HCT116 (cell line): ENCODE measurements at regions not wholly inside any gene's neighbourhood (a gene's known extent, or its start where the extent isn't known, plus 50 kb on each side); places are given as distances from the start of the nearest gene placed in this dataset.

ENCODE experiments used
- ATAC-seq: fragments of 200-7000 bp; cut with Tn5 transposase; 2 replicates; pipeline ENCODE4 v1.9.1; 2020; ENCODE audit warnings: mild to moderate bottlenecking, moderate library complexity
- BruUV-seq: library from RNA; stranded (reverse); fragments of 400-500 nt; replicated peaks from 2 replicates; lab custom pipeline; 2021; lab: Mats Ljungman, UMichigan
- CTCF ChIA-PET: fragments of 300-600 bp; sonication (Branson Sonifier 250); formaldehyde crosslinking; loops from one replicate; lab custom pipeline; 2021; ENCODE audit warnings: antibody characterized with exemption; lab: Charles Lee
- POLR2A ChIA-PET: fragments of 300-600, 350-600 bp; sonication (Branson Sonifier 250); formaldehyde crosslinking; loops from one replicate; lab custom pipeline; 2021; ENCODE audit warnings: antibody characterized with exemption; lab: Charles Lee
- RAD21 ChIA-PET, 2 experiments: fragments of 300-600 bp; sonication (Branson Sonifier 250); formaldehyde crosslinking; loops; one replicate each; lab custom pipeline; 2023; ENCODE audit warnings: low total read pairs in 2 of 2; ENCODE audit not compliant: uncharacterized antibody in 2 of 2, unreplicated experiment in 2 of 2, low non-redundant PET in 1 of 2; lab: Charles Lee
- DNase-seq: peaks from one replicate; pipeline ENCODE4 v3.0.0-alpha.2; 2010; ENCODE audit warnings: low read depth, low spot score
- H2AFZ ChIP-seq: fragments of 200-600 bp; shearing (Covaris generic), sonication (generic); 2 replicates; pipeline ENCODE4 v1.6.1; 2017; ENCODE audit warnings: low read depth, mixed run types, mixed read lengths, antibody characterized with exemption, low read length; ENCODE audit not compliant: poor library complexity, severe bottlenecking
- H3K27ac ChIP-seq: 2 replicates; pipeline ENCODE4 v1.5.1; 2012; ENCODE audit warnings: low read depth, low read length
- H3K27me3 ChIP-seq: fragments of 200-600 bp; sonication (generic); 2 replicates; pipeline ENCODE4 v1.6.1; 2016; ENCODE audit warnings: mixed run types, low read length, mixed read lengths; ENCODE audit not compliant: insufficient read depth
- H3K36me3 ChIP-seq, 2 experiments: fragments of 200-500 bp in 1 of 2; fragments of 200-600 bp in 1 of 2; sonication (Bioruptor generic) in 1 of 2; sonication (generic) in 1 of 2; 2 replicates each; pipeline versions ENCODE4 v1.5.1 to v1.6.1; 2014 to 2016; ENCODE audit warnings: low read length in 2 of 2, inconsistent platforms in 1 of 2, mixed read lengths in 1 of 2, mixed run types in 1 of 2; ENCODE audit not compliant: insufficient read depth in 2 of 2, control insufficient read depth in 1 of 2
- H3K4me1 ChIP-seq, 2 experiments: fragments of 200-600 bp in 1 of 2; sonication (generic) in 1 of 2; 2 replicates each; pipeline versions ENCODE4 v1.5.1 to v1.6.1; 2012 to 2017; ENCODE audit warnings: low read length in 2 of 2, inconsistent platforms in 1 of 2, mild to moderate bottlenecking in 1 of 2, mixed read lengths in 1 of 2, mixed run types in 1 of 2, moderate library complexity in 1 of 2; ENCODE audit not compliant: insufficient read depth in 2 of 2, control insufficient read depth in 1 of 2
- H3K4me2 ChIP-seq: fragments of 200-600 bp; sonication (generic); 2 replicates; pipeline ENCODE4 v1.6.1; 2017; ENCODE audit warnings: mixed run types, low read length, mixed read lengths
- H3K4me3 ChIP-seq, 2 experiments: fragments of 200-600 bp in 1 of 2; sonication (generic) in 1 of 2; replicated peaks in 1 of 2; 2 replicates each; pipeline ENCODE4 v1.5.1; 2011 to 2016; ENCODE audit warnings: low read length in 2 of 2, control low read depth in 1 of 2, low read depth in 1 of 2, mild to moderate bottlenecking in 1 of 2, mixed read lengths in 1 of 2, mixed run types in 1 of 2
- H3K79me2 ChIP-seq: fragments of 200-600 bp; sonication (generic); 2 replicates; pipeline ENCODE4 v1.6.1; 2017; ENCODE audit warnings: mild to moderate bottlenecking, mixed run types, low read length, moderate library complexity, mixed read lengths; ENCODE audit not compliant: insufficient read depth
- H3K9ac ChIP-seq: fragments of 200-600 bp; sonication (generic); 2 replicates; pipeline ENCODE4 v1.6.1; 2016; ENCODE audit warnings: low read length, mixed read lengths
- H3K9me2 ChIP-seq: fragments of 200-600 bp; sonication (generic), shearing (Covaris generic); 2 replicates; pipeline ENCODE4 v1.6.1; 2017; ENCODE audit warnings: mixed run types, mild to moderate bottlenecking, moderate library complexity; ENCODE audit not compliant: insufficient read depth
- H3K9me3 ChIP-seq, 2 experiments: fragments of 200-500 bp in 1 of 2; fragments of 200-600 bp in 1 of 2; sonication (Bioruptor generic) in 1 of 2; sonication (generic) in 1 of 2; 2 replicates each; pipeline ENCODE4 v1.6.1; 2014 to 2017; ENCODE audit warnings: low read length in 2 of 2, mixed read lengths in 2 of 2, inconsistent platforms in 1 of 2, low read depth in 1 of 2, mild to moderate bottlenecking in 1 of 2, mixed run types in 1 of 2, moderate library complexity in 1 of 2; ENCODE audit not compliant: control insufficient read depth in 1 of 2, insufficient read depth in 1 of 2
- H4K20me1 ChIP-seq: fragments of 200-600 bp; sonication (generic), shearing (Covaris generic); 2 replicates; pipeline ENCODE4 v1.6.1; 2017; ENCODE audit warnings: mixed run types, mild to moderate bottlenecking, moderate library complexity; ENCODE audit not compliant: insufficient read depth
- CBX3 ChIP-seq: IDR thresholded peaks from 2 replicates; pipeline ENCODE4 v1.6.1; 2012; ENCODE audit warnings: low read depth
- EZH2 ChIP-seq: fragments of 200-600 bp; sonication (generic); IDR thresholded peaks from 2 replicates; pipeline ENCODE4 v1.6.1; 2017; ENCODE audit warnings: antibody characterized with exemption, mixed run types
- EZH2phosphoT487 ChIP-seq: fragments of 200-600 bp; IDR thresholded peaks from 2 replicates; pipeline ENCODE4 v1.6.1; 2018; ENCODE audit warnings: antibody characterized with exemption, borderline replicate concordance
- FOSL1 ChIP-seq: IDR thresholded peaks from 2 replicates; pipeline ENCODE4 v1.6.1; 2012; ENCODE audit warnings: low read depth
- JUND ChIP-seq: IDR thresholded peaks from 2 replicates; pipeline ENCODE4 v1.6.1; 2012
- POLR2A ChIP-seq: IDR thresholded peaks from 2 replicates; pipeline ENCODE4 v1.7.0; 2011; ENCODE audit warnings: borderline replicate concordance; ENCODE audit not compliant: insufficient read depth, insufficient read length; ENCODE audit errors: extremely low read depth
- POLR2AphosphoS5 ChIP-seq: IDR thresholded peaks from 2 replicates; pipeline ENCODE4 v1.6.1; 2011; ENCODE audit warnings: mild to moderate bottlenecking, low read depth, low read length, moderate library complexity
- RAD21 ChIP-seq: IDR thresholded peaks from 2 replicates; pipeline ENCODE4 v1.6.1; 2012; ENCODE audit warnings: low read depth, mild to moderate bottlenecking
- SIN3A ChIP-seq: IDR thresholded peaks from 2 replicates; pipeline ENCODE4 v1.6.1; 2012; ENCODE audit warnings: low read depth
- SRF ChIP-seq: IDR thresholded peaks from 2 replicates; pipeline ENCODE4 v1.6.1; 2012; ENCODE audit warnings: low read depth
- YY1 ChIP-seq: IDR thresholded peaks from 2 replicates; pipeline ENCODE4 v1.6.1; 2011; ENCODE audit warnings: low read length, low read depth, moderate library complexity, mild to moderate bottlenecking; ENCODE audit not compliant: insufficient replicate concordance; ENCODE audit errors: extremely low read depth
- ZFX ChIP-seq: fragments of 450-650 bp; IDR thresholded peaks from 2 replicates; pipeline ENCODE4 v1.6.1; 2017
- intact Hi-C: fragments of 100-400 bp; cut with micrococcal nuclease; formaldehyde crosslinking; loops from 2 replicates; pipeline ENCODE4 v1.10.0; 2022
- TF ChIP-seq, protein P1 (sequence below), 3 experiments: fragments of 200-600 bp in 1 of 3; sonication (generic) in 1 of 3; IDR thresholded peaks in 2 of 3; conservative IDR thresholded peaks in 1 of 3; 2 replicates each; pipeline ENCODE4 v1.5.1; 2012 to 2017; ENCODE audit warnings: low read depth in 2 of 3, low read length in 2 of 3, antibody characterized with exemption in 1 of 3, borderline replicate concordance in 1 of 3, control low read depth in 1 of 3, mild to moderate bottlenecking in 1 of 3, mixed read lengths in 1 of 3, mixed run types in 1 of 3, moderate library complexity in 1 of 3; ENCODE audit not compliant: insufficient read depth in 1 of 3
- TF ChIP-seq, protein P2 (sequence below): IDR thresholded peaks from 2 replicates; pipeline ENCODE4 v1.6.1; 2012
- TF ChIP-seq, protein P3 (sequence below): IDR thresholded peaks from 2 replicates; pipeline ENCODE4 v1.6.1; 2011; ENCODE audit warnings: mild to moderate bottlenecking, low read length, moderate library complexity; ENCODE audit not compliant: insufficient replicate concordance; ENCODE audit errors: extremely low read depth

- ChIA-PET RAD21 (no interaction called here), CTCF (no interaction called here), POLR2A (no interaction called here)
- no peaks in the 10 kb centered on the region for H3K79me2 ChIP-seq
- no TSS peak for BruUV-seq
- no peaks in the 10 kb centered on the region for H3K4me1 ChIP-seq
- H3K4me3 ChIP-seq, result no peak overlapping the region
- H2AFZ ChIP-seq, result no peak overlapping the region
- H3K27me3 ChIP-seq, result no peaks in the 10 kb centered on the region
- no peaks in the 10 kb centered on the region for H3K9me2 ChIP-seq
- no peak overlapping the region for H3K4me2 ChIP-seq
- no peaks in the 10 kb centered on the region for H3K36me3 ChIP-seq
- no peaks in the 10 kb centered on the region for H4K20me1 ChIP-seq
- H3K9ac ChIP-seq, result no peak overlapping the region
- ATAC-seq, result no peak
- H3K9me3 ChIP-seq, result peaks cover 15 to 24% of the 10 kb centered on the region in 2 experiments; a peak in 2 of 4 replicates
- no peak for TF ChIP-seq SRF
- TF ChIP-seq, protein P1, sequence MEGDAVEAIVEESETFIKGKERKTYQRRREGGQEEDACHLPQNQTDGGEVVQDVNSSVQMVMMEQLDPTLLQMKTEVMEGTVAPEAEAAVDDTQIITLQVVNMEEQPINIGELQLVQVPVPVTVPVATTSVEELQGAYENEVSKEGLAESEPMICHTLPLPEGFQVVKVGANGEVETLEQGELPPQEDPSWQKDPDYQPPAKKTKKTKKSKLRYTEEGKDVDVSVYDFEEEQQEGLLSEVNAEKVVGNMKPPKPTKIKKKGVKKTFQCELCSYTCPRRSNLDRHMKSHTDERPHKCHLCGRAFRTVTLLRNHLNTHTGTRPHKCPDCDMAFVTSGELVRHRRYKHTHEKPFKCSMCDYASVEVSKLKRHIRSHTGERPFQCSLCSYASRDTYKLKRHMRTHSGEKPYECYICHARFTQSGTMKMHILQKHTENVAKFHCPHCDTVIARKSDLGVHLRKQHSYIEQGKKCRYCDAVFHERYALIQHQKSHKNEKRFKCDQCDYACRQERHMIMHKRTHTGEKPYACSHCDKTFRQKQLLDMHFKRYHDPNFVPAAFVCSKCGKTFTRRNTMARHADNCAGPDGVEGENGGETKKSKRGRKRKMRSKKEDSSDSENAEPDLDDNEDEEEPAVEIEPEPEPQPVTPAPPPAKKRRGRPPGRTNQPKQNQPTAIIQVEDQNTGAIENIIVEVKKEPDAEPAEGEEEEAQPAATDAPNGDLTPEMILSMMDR (IDR thresholded peaks at IDR 0.05 in 2 of 3, conservative IDR thresholded peaks at IDR 0.05 in 1 of 3; ENCODE audit: borderline replicate concordance in 1 of 3, insufficient read depth in 1 of 3, low read depth in 2 of 3, low read length in 2 of 3), result no peak
- DNase-seq, result no peak
- intact Hi-C loops, result no loop called here
- H3K27ac ChIP-seq, result no peak overlapping the region
Observed at GRCh38 chr1:239270509-239270908, 115.9 kb upstream of the CHRM3 start.

- Histone ChIP-seq H3K36me3 (no peaks in the 10 kb centered on the region), H2AFZ (no peak overlapping the region), H3K27me3 (no peaks in the 10 kb centered on the region), H3K4me2 (no peak overlapping the region), H3K4me1 (no peaks in the 10 kb centered on the region), H3K9me3 (peaks cover 15 to 20% of the 10 kb centered on the region in 2 experiments; a peak in 2 of 4 replicates), H3K27ac (no peak overlapping the region), H3K9ac (no peak overlapping the region), H4K20me1 (no peaks in the 10 kb centered on the region), H3K9me2 (no peaks in the 10 kb centered on the region), H3K4me3 (no peak overlapping the region), H3K79me2 (no peaks in the 10 kb centered on the region)
- no peak for ATAC-seq
- ChIA-PET CTCF (no interaction called here), POLR2A (no interaction called here), RAD21 (no interaction called here)
- BruUV-seq, result no TSS peak
- no peak for DNase-seq
- intact Hi-C loops, result no loop called here
- TF ChIP-seq JUND, result no peak
- TF ChIP-seq, protein P2, sequence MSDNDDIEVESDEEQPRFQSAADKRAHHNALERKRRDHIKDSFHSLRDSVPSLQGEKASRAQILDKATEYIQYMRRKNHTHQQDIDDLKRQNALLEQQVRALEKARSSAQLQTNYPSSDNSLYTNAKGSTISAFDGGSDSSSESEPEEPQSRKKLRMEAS, result no peak
- TF ChIP-seq, protein P3, sequence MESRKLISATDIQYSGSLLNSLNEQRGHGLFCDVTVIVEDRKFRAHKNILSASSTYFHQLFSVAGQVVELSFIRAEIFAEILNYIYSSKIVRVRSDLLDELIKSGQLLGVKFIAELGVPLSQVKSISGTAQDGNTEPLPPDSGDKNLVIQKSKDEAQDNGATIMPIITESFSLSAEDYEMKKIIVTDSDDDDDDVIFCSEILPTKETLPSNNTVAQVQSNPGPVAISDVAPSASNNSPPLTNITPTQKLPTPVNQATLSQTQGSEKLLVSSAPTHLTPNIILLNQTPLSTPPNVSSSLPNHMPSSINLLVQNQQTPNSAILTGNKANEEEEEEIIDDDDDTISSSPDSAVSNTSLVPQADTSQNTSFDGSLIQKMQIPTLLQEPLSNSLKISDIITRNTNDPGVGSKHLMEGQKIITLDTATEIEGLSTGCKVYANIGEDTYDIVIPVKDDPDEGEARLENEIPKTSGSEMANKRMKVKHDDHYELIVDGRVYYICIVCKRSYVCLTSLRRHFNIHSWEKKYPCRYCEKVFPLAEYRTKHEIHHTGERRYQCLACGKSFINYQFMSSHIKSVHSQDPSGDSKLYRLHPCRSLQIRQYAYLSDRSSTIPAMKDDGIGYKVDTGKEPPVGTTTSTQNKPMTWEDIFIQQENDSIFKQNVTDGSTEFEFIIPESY, result no peak
- no peak for TF ChIP-seq FOSL1
- TF ChIP-seq EZH2phosphoT487, result no peak
- TF ChIP-seq POLR2A, result no peak
- no peak for TF ChIP-seq RAD21
- no peak for TF ChIP-seq POLR2AphosphoS5
- TF ChIP-seq, protein P1 (IDR thresholded peaks at IDR 0.05 in 2 of 3, conservative IDR thresholded peaks at IDR 0.05 in 1 of 3; ENCODE audit: borderline replicate concordance in 1 of 3, insufficient read depth in 1 of 3, low read depth in 2 of 3, low read length in 2 of 3), result no peak
- no peak for TF ChIP-seq SIN3A
- no peak for TF ChIP-seq YY1
- TF ChIP-seq EZH2, result no peak
- no peak for TF ChIP-seq CBX3
- no peak for TF ChIP-seq ZFX
Observed at GRCh38 chr1:239269706-239270105, 116.7 kb upstream of the CHRM3 start.
